Coronary artery (tissue), 2 donors: ENCODE measurements at regions not wholly inside any gene's neighbourhood (a gene's known extent, or its start where the extent isn't known, plus 50 kb on each side); places are given as distances from the start of the nearest gene placed in this dataset.

Experiments
- DNase-seq: peaks from one replicate; pipeline ENCODE4 v3.0.0-alpha.2; 2017; ENCODE audit warnings: low spot score
- H3K27ac ChIP-seq, 2 donors: fragments of 200-600 bp; sonication (generic); one replicate each; pipeline ENCODE4 v1.5.1; 2016 to 2019
- H3K4me3 ChIP-seq: fragments of 200-600 bp; sonication (generic); 2 replicates; pipeline ENCODE4 v1.5.1; 2016; ENCODE audit warnings: mild to moderate bottlenecking, moderate library complexity
- CTCF ChIP-seq: fragments of 200-600 bp; sonication (generic); IDR thresholded peaks from one replicate; pipeline ENCODE4 v1.5.1; 2019; ENCODE audit warnings: antibody characterized with exemption

GRCh38 chr2:207279520-207279919 is 113.8 kb upstream of the KLF7 start:
- no peak for TF ChIP-seq CTCF
- Histone ChIP-seq H3K27ac (no peak overlapping the region), H3K4me3 (no peak overlapping the region)
- DNase-seq = no peak

- no peak overlapping the region for H3K27ac ChIP-seq
- DNase-seq = no peak
- TF ChIP-seq CTCF = no peak
- H3K4me3 ChIP-seq = no peak overlapping the region
These were observed 115.7 kb upstream of the KLF7 start for GRCh38 chr2:207281436-207281835.

- no peak overlapping the region for H3K4me3 ChIP-seq
These were observed 117.2 kb upstream of the KLF7 start for GRCh38 chr2:207282916-207283315.

GRCh38 chr2:207283356-207283755 is 117.6 kb upstream of the KLF7 start:
- no peak for DNase-seq
- Histone ChIP-seq H3K27ac (peak overlapping the region in 1 of 2 donors; percentile 29), H3K4me3 (no peak overlapping the region)
- no peak for TF ChIP-seq CTCF

More at GRCh38 chr2:207282916-207283315, 117.2 kb upstream of the KLF7 start:
- TF ChIP-seq CTCF = no peak
- peak overlapping the region in 1 of 2 donors; percentile 29 for H3K27ac ChIP-seq
- DNase-seq = no peak

- Histone ChIP-seq H3K4me3 (no peak overlapping the region), H3K27ac (no peak overlapping the region)
- no peak for TF ChIP-seq CTCF
- no peak for DNase-seq
These were observed 119.1 kb upstream of the KLF7 start for GRCh38 chr2:207284556-207285472.

- no peak for DNase-seq
- Histone ChIP-seq H3K27ac (no peak overlapping the region), H3K4me3 (no peak overlapping the region)
- TF ChIP-seq CTCF = no peak
These were observed 119.7 kb upstream of the KLF7 start for GRCh38 chr2:207285473-207285815.

GRCh38 chr2:207286106-207286505 is 120.4 kb upstream of the KLF7 start:
- no peak overlapping the region for H3K4me3 ChIP-seq
- no peak for TF ChIP-seq CTCF
- no peak overlapping the region for H3K27ac ChIP-seq
- DNase-seq = no peak
